ENCODE measurements at regions not wholly inside any gene's neighbourhood (a gene's known extent, or its start where the extent isn't known, plus 50 kb on each side); places are given as distances from the start of the nearest gene placed in this dataset.

GRCh38 chrX:88416002-88416401 is 331.0 kb upstream of the CPXCR1 start:
- H3K36me3 ChIP-seq (ENCODE audit: insufficient read depth, low read length) = no peaks in the 10 kb centered on the region
- no peaks in the 10 kb centered on the region for H3K4me1 ChIP-seq (ENCODE audit: insufficient read depth, low read length)
- H3K4me3 Mint-ChIP-seq = no peak overlapping the region
- intact Hi-C loops (cut with DNase I, micrococcal nuclease) = no loop called here
- peaks cover 0 to 14% of the 10 kb centered on the region in 2 experiments for H3K9me3 ChIP-seq (ENCODE audit: control insufficient read depth in 1 of 2, insufficient read depth in 1 of 2, low read length in 2 of 2)
- DNase-seq (no peak), ATAC-seq (ENCODE audit: poor library complexity) (no peak)
- no peaks in the 10 kb centered on the region for H3K36me3 Mint-ChIP-seq (ENCODE audit: low read depth)
- POLR2A ChIA-PET = no interaction called here
- H3K4me3 ChIP-seq (ENCODE audit: low read length) = no peak overlapping the region
- H3K27me3 ChIP-seq (ENCODE audit: control insufficient read depth in 1 of 2, insufficient read depth in 2 of 2, low read length in 2 of 2) = no peaks in the 10 kb centered on the region
- TF ChIP-seq CTCF (IDR thresholded peaks at IDR 0.05) = no peak
- no peaks in the 10 kb centered on the region for H3K4me1 Mint-ChIP-seq (ENCODE audit: low read depth)
- H3K27ac ChIP-seq (ENCODE audit: low read depth in 1 of 2, low read length in 2 of 2) = no peak overlapping the region
- H3K9me3 Mint-ChIP-seq = no peaks in the 10 kb centered on the region
- H3K27ac Mint-ChIP-seq = no peak overlapping the region
- H3K27me3 Mint-ChIP-seq = no peaks in the 10 kb centered on the region
- CTCF ChIA-PET = interaction anchor here (0.9 kb wide), 1 partner anchor 10 kb away, joined by 3 read pairs; no protein-coding TSS in a partner anchor

DNA sequence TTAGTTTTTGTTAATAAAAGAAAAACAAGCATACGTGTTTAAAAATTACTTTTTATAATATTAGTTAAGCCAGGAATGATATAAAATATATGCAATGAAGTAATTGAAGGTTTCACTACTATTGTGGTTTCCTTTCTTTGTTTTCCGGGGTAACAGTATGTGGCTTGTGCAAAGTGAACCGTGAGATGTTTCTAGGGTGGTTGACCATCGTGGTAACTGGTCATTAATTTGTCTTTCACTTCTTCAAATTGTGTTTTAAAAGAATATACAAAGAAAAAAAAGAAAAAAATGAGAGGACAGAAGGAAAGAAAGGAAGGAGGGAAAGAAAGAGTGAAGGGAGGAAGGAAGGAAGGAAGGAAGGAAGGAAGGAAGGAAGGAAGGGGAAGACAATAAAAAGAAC is 330.1 kb upstream of the CPXCR1 start:
- H3K27me3 Mint-ChIP-seq = no peaks in the 10 kb centered on the region
- no peak overlapping the region for H3K27ac ChIP-seq (ENCODE audit: low read depth in 1 of 2, low read length in 2 of 2)
- H3K36me3 ChIP-seq (ENCODE audit: insufficient read depth, low read length) = no peaks in the 10 kb centered on the region
- intact Hi-C loops (cut with DNase I, micrococcal nuclease) = no loop called here
- ATAC-seq (ENCODE audit: poor library complexity) (no peak), DNase-seq (no peak)
- TF ChIP-seq CTCF (IDR thresholded peaks at IDR 0.05) = no peak
- ChIA-PET POLR2A (no interaction called here), CTCF (no interaction called here)
- no peak overlapping the region for H3K27ac Mint-ChIP-seq
- H3K9me3 ChIP-seq (ENCODE audit: control insufficient read depth in 1 of 2, insufficient read depth in 1 of 2, low read length in 2 of 2) = peaks cover 0 to 15% of the 10 kb centered on the region in 2 experiments
- no peaks in the 10 kb centered on the region for H3K4me1 Mint-ChIP-seq (ENCODE audit: low read depth)
- H3K4me3 ChIP-seq (ENCODE audit: low read length) = no peak overlapping the region
- H3K9me3 Mint-ChIP-seq = no peaks in the 10 kb centered on the region
- no peaks in the 10 kb centered on the region for H3K36me3 Mint-ChIP-seq (ENCODE audit: low read depth)
- H3K4me3 Mint-ChIP-seq = no peak overlapping the region
- no peaks in the 10 kb centered on the region for H3K4me1 ChIP-seq (ENCODE audit: insufficient read depth, low read length)
- H3K27me3 ChIP-seq (ENCODE audit: control insufficient read depth in 1 of 2, insufficient read depth in 2 of 2, low read length in 2 of 2) = no peaks in the 10 kb centered on the region

- Histone ChIP-seq H3K4me1 (ENCODE audit: insufficient read depth, low read length) (no peaks in the 10 kb centered on the region), H3K4me3 (ENCODE audit: low read length) (no peak overlapping the region), H3K9me3 (ENCODE audit: control insufficient read depth in 1 of 2, insufficient read depth in 1 of 2, low read length in 2 of 2) (peaks cover 0 to 7% of the 10 kb centered on the region in 2 experiments), H3K36me3 (ENCODE audit: insufficient read depth, low read length) (no peaks in the 10 kb centered on the region), H3K27me3 (ENCODE audit: control insufficient read depth in 1 of 2, insufficient read depth in 2 of 2, low read length in 2 of 2) (no peaks in the 10 kb centered on the region), H3K27ac (ENCODE audit: low read depth in 1 of 2, low read length in 2 of 2) (no peak overlapping the region)
- DNase-seq (no peak), ATAC-seq (ENCODE audit: poor library complexity) (no peak)
- H3K36me3 Mint-ChIP-seq (ENCODE audit: low read depth) = no peaks in the 10 kb centered on the region
- POLR2A ChIA-PET = no interaction called here
- no peak for TF ChIP-seq CTCF (IDR thresholded peaks at IDR 0.05)
- no peaks in the 10 kb centered on the region for H3K27me3 Mint-ChIP-seq
- intact Hi-C loops (cut with DNase I, micrococcal nuclease) = no loop called here
- H3K4me3 Mint-ChIP-seq = no peak overlapping the region
- no peaks in the 10 kb centered on the region for H3K4me1 Mint-ChIP-seq (ENCODE audit: low read depth)
- peaks cover 2% of the 10 kb centered on the region for H3K9me3 Mint-ChIP-seq
- no peak overlapping the region for H3K27ac Mint-ChIP-seq
- CTCF ChIA-PET = no interaction called here
Measured at GRCh38 chrX:88424071-88424470, 323.0 kb upstream of the CPXCR1 start.
